NCI-H226 (cell line): ENCODE measurements at regions not wholly inside any gene's neighbourhood (a gene's known extent, or its start where the extent isn't known, plus 50 kb on each side); places are given as distances from the start of the nearest gene placed in this dataset.

Source experiments
- DNase-seq: peaks from one replicate; pipeline ENCODE4 v3.0.0-alpha.2; 2015

DNA sequence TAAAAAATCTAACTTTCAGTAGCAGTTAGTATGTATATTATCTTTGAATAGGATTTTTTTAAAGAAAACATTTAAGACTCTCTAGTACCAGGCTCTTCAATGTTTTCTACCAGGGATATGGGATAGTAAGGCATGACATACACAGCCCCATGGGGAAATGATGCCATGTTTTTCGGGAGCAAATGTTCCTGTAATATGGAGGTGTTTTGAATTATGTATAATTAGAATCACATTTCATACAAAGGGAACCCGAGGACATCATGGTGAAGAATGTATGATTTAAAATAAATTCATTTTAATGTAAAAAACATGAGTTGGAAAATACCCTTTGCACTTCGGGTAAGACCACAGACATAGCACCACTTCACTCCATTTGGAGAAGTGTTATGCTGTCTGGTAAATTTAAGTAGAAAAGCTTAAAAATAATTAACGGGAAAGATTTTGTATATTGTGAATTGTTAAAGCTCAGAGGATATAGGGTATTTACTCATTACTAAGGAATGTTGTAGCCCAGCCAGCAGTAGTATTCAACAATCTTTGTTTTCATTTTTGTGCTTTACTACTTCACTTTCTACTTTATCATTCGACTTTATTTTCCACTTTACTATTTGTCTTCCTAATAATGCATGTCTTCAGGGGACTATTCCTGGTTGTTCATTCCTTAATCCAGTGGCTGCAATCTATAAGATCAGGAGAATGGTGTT, 2050.7 kb downstream of the ARAP2 start:
- no peak for DNase-seq

DNA sequence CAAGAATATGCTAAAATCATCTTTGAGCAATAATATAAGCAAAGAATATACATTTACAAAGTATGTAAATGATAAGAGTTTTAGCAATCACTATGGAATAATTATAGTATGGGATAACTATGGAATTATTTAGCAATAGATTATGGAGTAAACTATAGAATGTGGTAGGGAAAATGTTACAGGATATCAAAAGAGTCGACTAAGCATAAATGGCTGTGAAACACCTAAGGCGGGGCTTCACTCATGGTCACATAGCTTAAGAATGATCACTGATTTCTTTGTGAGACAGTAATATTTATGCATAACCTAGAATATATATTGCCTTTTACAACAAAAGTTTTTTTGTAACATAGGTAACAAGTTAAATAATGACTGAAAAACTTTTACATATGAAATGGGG, 2049.7 kb downstream of the ARAP2 start:
- DNase-seq: no peak

- no peak for DNase-seq
Observed at GRCh38 chr4:34196375-34196774, 2047.9 kb downstream of the ARAP2 start.

GRCh38 chr4:34198966-34199365, 2045.3 kb downstream of the ARAP2 start:
- DNase-seq: no peak

- no peak for DNase-seq
Observed at GRCh38 chr4:34200535-34200934, 2043.8 kb downstream of the ARAP2 start.

- peak; percentile 33 for DNase-seq
Observed at GRCh38 chr4:34202154-34202553, 2042.2 kb downstream of the ARAP2 start.

GRCh38 chr4:34220601-34221000, 2023.7 kb downstream of the ARAP2 start:
- DNase-seq: no peak

DNA sequence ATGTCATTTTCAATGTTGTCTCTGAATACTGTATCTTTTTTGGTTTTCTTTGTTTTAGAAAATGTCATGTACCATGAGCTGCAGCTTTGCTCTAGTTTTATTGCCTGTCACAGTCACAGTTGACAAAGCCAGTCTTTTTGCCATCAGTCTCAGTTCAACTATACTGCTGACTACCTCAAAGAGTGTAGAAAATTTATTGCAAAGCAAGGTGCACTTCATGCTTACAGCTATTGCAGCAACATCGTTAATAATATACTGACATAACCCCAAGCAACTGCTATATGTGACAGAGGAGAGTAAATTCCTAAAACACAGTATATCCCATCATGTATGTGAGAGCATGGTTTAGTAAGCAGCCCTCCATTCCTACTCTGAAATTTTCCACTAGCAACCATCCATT, 2022.3 kb downstream of the ARAP2 start:
- DNase-seq: no peak

- peak; percentile 33 for DNase-seq
Observed at GRCh38 chr4:34236118-34236517, 2008.2 kb downstream of the ARAP2 start.

- no peak for DNase-seq
Observed at GRCh38 chr4:34245276-34245675, 1999.0 kb downstream of the ARAP2 start.

DNA sequence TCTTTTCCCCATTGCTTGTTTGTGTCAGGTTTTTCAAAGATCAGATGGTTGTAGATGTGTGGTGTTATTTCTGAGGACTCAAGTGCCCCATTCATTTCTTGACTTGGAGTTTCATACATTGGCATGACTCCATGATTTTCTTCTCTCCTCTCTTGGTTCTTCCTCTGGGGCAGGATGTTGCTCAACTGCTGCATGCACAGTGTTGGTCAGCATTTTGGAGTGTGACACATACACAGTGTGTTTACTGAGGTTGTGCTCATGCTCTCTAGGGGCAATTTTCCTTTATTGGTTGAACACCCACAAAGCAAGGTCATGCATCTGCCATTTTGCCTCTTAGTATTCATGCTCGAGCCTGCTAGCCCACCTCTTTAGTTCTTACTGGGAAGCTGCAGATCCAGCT, 1993.8 kb downstream of the ARAP2 start:
- DNase-seq: peak; percentile 27

- DNase-seq: no peak
Observed at GRCh38 chr4:34253239-34253638, 1991.1 kb downstream of the ARAP2 start.

DNA sequence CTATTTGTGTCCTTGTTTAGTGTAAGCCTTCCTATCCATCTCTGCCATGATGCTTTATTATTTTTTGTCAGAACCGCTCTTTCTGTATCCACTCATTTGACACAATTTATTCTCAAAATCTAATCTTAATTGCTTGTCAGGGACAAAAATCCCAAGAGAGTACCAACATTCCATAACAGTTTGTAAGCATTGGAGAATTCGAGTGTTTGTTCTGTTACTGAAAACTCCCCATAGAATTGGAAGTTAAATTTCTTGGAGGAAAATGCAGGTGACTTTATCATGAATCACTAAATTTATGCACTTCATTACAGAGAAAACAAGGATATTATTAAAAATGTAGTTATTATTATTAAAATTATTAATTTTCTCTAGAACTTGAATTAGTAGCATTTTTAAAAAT, 1986.1 kb downstream of the ARAP2 start:
- no peak for DNase-seq

GRCh38 chr4:34261799-34262314, 1982.5 kb downstream of the ARAP2 start:
- no peak for DNase-seq

DNA sequence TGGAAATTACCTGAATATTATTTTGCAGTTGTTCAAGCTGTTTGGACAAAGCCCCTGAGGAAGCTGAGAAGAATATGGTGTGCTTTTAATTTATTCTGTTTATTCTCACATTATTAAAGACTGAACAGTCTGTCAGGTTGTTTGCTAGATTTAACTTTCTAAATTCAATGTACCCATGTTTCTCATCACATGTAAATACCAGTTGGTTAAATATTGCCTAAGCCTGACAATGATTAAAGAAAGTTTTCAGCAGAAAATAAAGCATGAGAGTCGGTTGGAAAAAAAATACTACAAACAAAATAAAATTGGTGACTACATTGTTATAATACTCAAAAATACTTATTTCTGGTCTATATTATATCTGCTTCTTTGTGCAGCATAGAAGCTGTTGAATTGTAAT, 1974.7 kb downstream of the ARAP2 start:
- no peak for DNase-seq

DNA sequence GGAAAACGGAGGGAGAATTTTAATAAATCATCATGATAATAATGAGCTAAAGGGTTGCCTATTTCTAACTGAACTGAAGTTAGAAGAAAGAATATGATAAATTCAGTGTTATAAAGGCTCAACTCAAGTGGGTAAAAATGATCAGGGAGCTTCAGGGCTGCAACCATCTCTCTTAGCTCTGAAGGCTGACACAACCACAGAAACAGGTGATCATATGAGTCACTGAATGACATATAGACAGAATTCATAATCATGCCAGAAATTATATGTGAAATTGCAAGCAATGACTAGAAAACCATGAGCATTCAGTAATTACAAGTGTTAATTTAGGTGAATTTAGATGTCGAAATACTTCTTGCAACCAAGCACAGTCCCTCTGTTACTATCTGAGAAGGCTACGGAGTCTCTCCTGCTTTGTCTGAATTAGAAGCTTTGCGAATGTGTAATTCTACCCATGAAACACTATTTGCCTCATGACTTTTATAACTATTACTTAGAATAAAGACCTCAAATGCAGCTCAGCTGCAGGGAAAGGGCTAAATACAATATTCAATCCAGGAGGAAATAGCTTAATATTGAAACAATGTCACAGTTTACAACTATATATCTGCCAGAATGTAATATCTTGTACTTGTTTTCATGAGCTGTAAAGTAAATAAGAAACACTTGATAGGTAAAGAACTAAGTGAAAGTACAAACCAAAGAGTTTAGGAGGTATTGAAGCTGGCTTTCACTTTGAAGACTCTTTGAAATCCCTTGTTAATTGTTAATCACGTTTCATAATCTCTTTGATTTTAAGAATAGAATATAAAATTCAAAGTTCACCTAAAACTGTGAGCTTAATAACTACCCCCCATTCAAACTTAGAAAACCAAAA, 1972.6 kb downstream of the ARAP2 start:
- no peak for DNase-seq

DNA sequence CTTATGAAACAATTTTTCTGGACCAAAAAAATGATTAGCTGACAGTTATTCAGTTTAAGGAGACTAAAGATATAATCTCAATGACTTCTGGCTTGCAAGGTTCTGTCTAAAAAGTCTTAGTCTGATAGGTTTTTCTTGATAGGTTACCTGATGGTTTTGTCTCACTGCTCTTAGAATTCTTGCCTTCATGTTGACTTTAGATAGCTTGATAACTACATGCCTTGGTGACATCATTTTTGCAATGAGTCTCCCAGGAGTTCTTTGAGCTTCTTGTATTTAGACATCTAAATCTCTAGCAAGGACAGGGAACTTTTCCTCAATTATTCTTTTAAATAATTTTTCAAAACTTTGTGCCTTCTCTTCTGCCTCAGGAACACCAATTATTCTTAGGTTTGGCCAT, 1965.3 kb downstream of the ARAP2 start:
- DNase-seq: no peak

DNA sequence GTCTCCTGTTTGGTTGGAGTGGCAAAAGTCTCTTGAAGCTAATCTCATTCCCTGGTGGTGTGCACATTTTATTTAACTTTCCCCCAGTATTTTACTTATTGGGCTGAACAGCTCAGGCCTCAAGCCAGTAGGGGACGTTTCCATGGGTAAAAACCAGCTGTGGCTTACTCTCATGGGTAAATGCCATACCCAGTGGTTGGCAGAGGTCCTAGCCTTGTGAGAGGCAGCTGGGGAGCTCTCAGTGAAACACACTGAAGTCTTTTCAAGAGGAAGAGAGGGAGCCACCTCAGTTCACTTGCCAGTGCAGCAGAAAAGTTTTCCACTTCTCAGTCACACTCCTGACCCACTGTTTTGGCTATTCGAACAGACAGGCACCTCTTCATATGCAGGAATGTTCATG, 1964.2 kb downstream of the ARAP2 start:
- DNase-seq: no peak

GRCh38 chr4:34281826-34282225, 1962.5 kb downstream of the ARAP2 start:
- DNase-seq: no peak

GRCh38 chr4:34289489-34289888, 1954.8 kb downstream of the ARAP2 start:
- no peak for DNase-seq

DNA sequence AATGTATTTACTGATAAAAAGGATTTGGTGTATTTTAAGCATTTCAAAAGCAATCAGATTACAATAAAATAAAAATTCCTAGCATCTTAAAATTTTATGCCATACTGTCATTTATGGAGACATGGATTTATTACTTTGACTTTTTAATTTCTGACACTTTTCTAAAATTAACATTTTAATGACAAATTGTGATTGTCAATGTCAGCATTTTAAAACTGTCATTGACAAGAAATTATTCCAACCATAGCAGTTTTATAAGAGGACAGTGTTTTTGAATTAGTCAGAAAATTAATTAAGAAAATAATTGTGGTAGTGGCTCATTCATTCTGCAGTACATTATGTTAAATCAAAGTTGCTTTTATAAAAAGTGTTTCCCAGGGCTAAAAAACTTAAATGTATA, 1954.4 kb downstream of the ARAP2 start:
- no peak for DNase-seq

GRCh38 chr4:34293459-34293858, 1950.9 kb downstream of the ARAP2 start:
- peak; percentile 8 for DNase-seq

DNA sequence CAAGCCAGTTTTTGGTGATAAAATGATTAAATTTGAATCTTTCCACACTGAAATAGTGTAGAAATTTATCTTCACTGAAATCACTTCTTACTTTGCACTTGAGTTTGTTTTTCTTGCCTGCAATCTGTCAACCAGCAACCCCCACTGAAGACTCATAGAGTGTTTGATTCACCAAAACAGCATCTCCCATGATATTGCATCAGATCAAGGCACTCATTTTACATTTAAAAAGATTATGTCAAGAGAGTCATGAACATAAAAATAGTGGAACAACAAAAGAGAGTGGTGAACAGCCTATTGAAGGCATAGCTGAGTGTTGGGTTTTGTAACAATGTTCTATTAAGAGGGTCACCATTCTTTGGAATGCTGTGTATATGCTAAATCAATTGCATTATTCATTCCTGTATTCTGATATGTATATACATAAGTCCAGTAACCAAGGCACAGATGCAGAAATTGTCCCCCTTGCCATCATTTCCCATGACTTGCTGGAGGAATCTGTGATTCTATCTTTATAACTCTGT, 1934.9 kb downstream of the ARAP2 start:
- DNase-seq: no peak

GRCh38 chr4:34318773-34319172, 1925.5 kb downstream of the ARAP2 start:
- DNase-seq: no peak
